Gastroesophageal sphincter (tissue), 4 donors: ENCODE measurements at regions not wholly inside any gene's neighbourhood (a gene's known extent, or its start where the extent isn't known, plus 50 kb on each side); places are given as distances from the start of the nearest gene placed in this dataset.

ENCODE experiments used
- ATAC-seq: fragments of 150-250 bp; one replicate; pipeline ENCODE4 v1.9.1; 2016; ENCODE audit warnings: mild to moderate bottlenecking, moderate library complexity
- H3K27ac ChIP-seq, 4 donors: fragments of 200-600 bp; sonication (generic) in 3 of 4; 1 replicate in 3 of 4; 2 replicates in 1 of 4; pipeline ENCODE4 v1.5.1; 2016 to 2019
- H3K27me3 ChIP-seq: fragments of 200-600 bp; sonication (generic); one replicate; pipeline ENCODE4 v1.5.1; 2019
- H3K36me3 ChIP-seq, 2 donors: fragments of 200-600 bp; sonication (generic); one replicate each; pipeline ENCODE4 v1.5.1; 2019; ENCODE audit warnings: control low read depth in 1 of 2
- H3K4me1 ChIP-seq, 3 donors: fragments of 200-600 bp; sonication (generic); 1 replicate in 2 of 3; 2 replicates in 1 of 3; pipeline ENCODE4 v1.5.1; 2016 to 2019; ENCODE audit warnings: control low read depth in 2 of 3
- H3K4me3 ChIP-seq, 2 donors: fragments of 200-600 bp; sonication (generic); one replicate each; pipeline ENCODE4 v1.5.1; 2019; ENCODE audit warnings: mild to moderate bottlenecking in 1 of 2, moderate library complexity in 1 of 2
- H3K9me3 ChIP-seq, 3 donors: fragments of 200-600 bp; sonication (generic); one replicate each; pipeline ENCODE4 v1.5.1; 2017 to 2019; ENCODE audit warnings: control low read depth in 2 of 3
- CTCF ChIP-seq, 4 experiments: fragments of 200-600 bp in 2 of 4; fragments of 450-650 bp in 2 of 4; sonication (generic) in 1 of 4; IDR thresholded peaks; one replicate each; pipeline ENCODE4 v1.5.1; 2017 to 2019; ENCODE audit warnings: antibody characterized with exemption in 4 of 4, mild to moderate bottlenecking in 2 of 4, moderate library complexity in 2 of 4
- EP300 ChIP-seq: sonication (generic); formaldehyde crosslinking; IDR thresholded peaks from one replicate; pipeline ENCODE4 v1.6.1; 2017; ENCODE audit warnings: antibody characterized with exemption, mild to moderate bottlenecking
- POLR2A ChIP-seq, 2 donors: fragments of 450-650 bp; IDR thresholded peaks; one replicate each; pipeline ENCODE4 v1.6.1; 2017; ENCODE audit warnings: antibody characterized with exemption in 2 of 2, mild to moderate bottlenecking in 2 of 2, moderate library complexity in 1 of 2
- POLR2AphosphoS5 ChIP-seq: sonication (generic); formaldehyde crosslinking; IDR thresholded peaks from one replicate; pipeline ENCODE4 v1.6.1; 2017; ENCODE audit warnings: antibody characterized with exemption
- WGBS, 2 donors: methylation state at CpG; one replicate each; pipeline ENCODE4 v1.1.5; 2018; ENCODE audit warnings: low coverage in 1 of 2; 5-methylcytosine and 5-hydroxymethylcytosine counted together

GRCh38 chr6:153572371-153572770 is 441.3 kb upstream of the RGS17 start:
- WGBS, 2 donors: 73 to 74% methylated on average over 3 of the region's 3 CpGs
- Histone ChIP-seq H3K27me3 (no peaks in the 10 kb centered on the region), H3K4me1 (no peaks in the 10 kb centered on the region), H3K4me3 (no peak overlapping the region), H3K36me3 (no peaks in the 10 kb centered on the region), H3K9me3 (no peaks in the 10 kb centered on the region), H3K27ac (no peak overlapping the region)
- no peak for TF ChIP-seq EP300
- no peak for TF ChIP-seq CTCF (IDR thresholded peaks at IDR 0.05)
- no peak for TF ChIP-seq POLR2A (IDR thresholded peaks at IDR 0.05)
- no peak for TF ChIP-seq POLR2AphosphoS5
- ATAC-seq: no peak

GRCh38 chr6:153568628-153569027 is 437.5 kb upstream of the RGS17 start:
- TF ChIP-seq POLR2AphosphoS5 (no peak), EP300 (no peak), CTCF (IDR thresholded peaks at IDR 0.05) (no peak), POLR2A (IDR thresholded peaks at IDR 0.05) (no peak)
- Histone ChIP-seq H3K9me3 (no peaks in the 10 kb centered on the region), H3K27ac (no peak overlapping the region), H3K4me3 (no peak overlapping the region), H3K4me1 (no peaks in the 10 kb centered on the region), H3K27me3 (no peaks in the 10 kb centered on the region), H3K36me3 (no peaks in the 10 kb centered on the region)
- no peak for ATAC-seq
- 20 to 40% methylated on average over 1 of the region's 1 CpG for WGBS, 2 donors

GRCh38 chr6:153564803-153565202 is 433.7 kb upstream of the RGS17 start:
- H3K9me3 ChIP-seq: no peaks in the 10 kb centered on the region
- TF ChIP-seq CTCF (IDR thresholded peaks at IDR 0.05) (no peak), POLR2A (IDR thresholded peaks at IDR 0.05) (no peak), EP300 (no peak), POLR2AphosphoS5 (no peak)
- no peak for ATAC-seq
- 48 to 100% methylated on average over 1 to 2 of the region's 2 CpGs for WGBS, 2 donors
- H3K27ac ChIP-seq: no peak overlapping the region
- H3K4me3 ChIP-seq: no peak overlapping the region
- H3K36me3 ChIP-seq: no peaks in the 10 kb centered on the region
- no peaks in the 10 kb centered on the region for H3K27me3 ChIP-seq
- no peaks in the 10 kb centered on the region for H3K4me1 ChIP-seq

GRCh38 chr6:153563001-153563400 is 431.9 kb upstream of the RGS17 start:
- TF ChIP-seq POLR2A (IDR thresholded peaks at IDR 0.05) (no peak), EP300 (no peak), POLR2AphosphoS5 (no peak)
- Histone ChIP-seq H3K27ac (no peak overlapping the region), H3K9me3 (no peaks in the 10 kb centered on the region), H3K27me3 (no peaks in the 10 kb centered on the region), H3K36me3 (no peaks in the 10 kb centered on the region), H3K4me1 (no peaks in the 10 kb centered on the region), H3K4me3 (no peak overlapping the region)
- WGBS, 2 donors: 60 to 85% methylated on average over 1 to 5 of the region's 5 CpGs
- ATAC-seq: no peak

GRCh38 chr6:153553627-153554026 is 422.5 kb upstream of the RGS17 start:
- H3K4me1 ChIP-seq: no peaks in the 10 kb centered on the region
- H3K27me3 ChIP-seq: no peaks in the 10 kb centered on the region
- TF ChIP-seq POLR2A (IDR thresholded peaks at IDR 0.05): no peak
- TF ChIP-seq CTCF (IDR thresholded peaks at IDR 0.05): no peak
- no peak for TF ChIP-seq POLR2AphosphoS5
- TF ChIP-seq EP300: no peak
- no peak overlapping the region for H3K27ac ChIP-seq
- WGBS, 2 donors: 71% methylated on average over 1 of the region's 1 CpG; no CpG with 5 or more reads in 1 of the 2 donors
- H3K4me3 ChIP-seq: no peak overlapping the region
- H3K9me3 ChIP-seq: no peaks in the 10 kb centered on the region
- no peak for ATAC-seq
- no peaks in the 10 kb centered on the region for H3K36me3 ChIP-seq
